ENCODE measurements at regions not wholly inside any gene's neighbourhood (a gene's known extent, or its start where the extent isn't known, plus 50 kb on each side); places are given as distances from the start of the nearest gene placed in this dataset.

GRCh38 chr2:41909584-41909983, 138.2 kb upstream of the PKDCC start:
- no peak for DNase-seq (ENCODE audit: low spot score)
- in situ Hi-C loops (cut with MboI; ENCODE audit: low sequenced_read_pairs, unreplicated experiment) = no loop called here
- TF ChIP-seq, protein P1, sequence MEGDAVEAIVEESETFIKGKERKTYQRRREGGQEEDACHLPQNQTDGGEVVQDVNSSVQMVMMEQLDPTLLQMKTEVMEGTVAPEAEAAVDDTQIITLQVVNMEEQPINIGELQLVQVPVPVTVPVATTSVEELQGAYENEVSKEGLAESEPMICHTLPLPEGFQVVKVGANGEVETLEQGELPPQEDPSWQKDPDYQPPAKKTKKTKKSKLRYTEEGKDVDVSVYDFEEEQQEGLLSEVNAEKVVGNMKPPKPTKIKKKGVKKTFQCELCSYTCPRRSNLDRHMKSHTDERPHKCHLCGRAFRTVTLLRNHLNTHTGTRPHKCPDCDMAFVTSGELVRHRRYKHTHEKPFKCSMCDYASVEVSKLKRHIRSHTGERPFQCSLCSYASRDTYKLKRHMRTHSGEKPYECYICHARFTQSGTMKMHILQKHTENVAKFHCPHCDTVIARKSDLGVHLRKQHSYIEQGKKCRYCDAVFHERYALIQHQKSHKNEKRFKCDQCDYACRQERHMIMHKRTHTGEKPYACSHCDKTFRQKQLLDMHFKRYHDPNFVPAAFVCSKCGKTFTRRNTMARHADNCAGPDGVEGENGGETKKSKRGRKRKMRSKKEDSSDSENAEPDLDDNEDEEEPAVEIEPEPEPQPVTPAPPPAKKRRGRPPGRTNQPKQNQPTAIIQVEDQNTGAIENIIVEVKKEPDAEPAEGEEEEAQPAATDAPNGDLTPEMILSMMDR (IDR thresholded peaks at IDR 0.05; ENCODE audit: borderline replicate concordance, control extremely low read depth, extremely low read depth, insufficient read depth, missing control alignments) = no peak

DNA sequence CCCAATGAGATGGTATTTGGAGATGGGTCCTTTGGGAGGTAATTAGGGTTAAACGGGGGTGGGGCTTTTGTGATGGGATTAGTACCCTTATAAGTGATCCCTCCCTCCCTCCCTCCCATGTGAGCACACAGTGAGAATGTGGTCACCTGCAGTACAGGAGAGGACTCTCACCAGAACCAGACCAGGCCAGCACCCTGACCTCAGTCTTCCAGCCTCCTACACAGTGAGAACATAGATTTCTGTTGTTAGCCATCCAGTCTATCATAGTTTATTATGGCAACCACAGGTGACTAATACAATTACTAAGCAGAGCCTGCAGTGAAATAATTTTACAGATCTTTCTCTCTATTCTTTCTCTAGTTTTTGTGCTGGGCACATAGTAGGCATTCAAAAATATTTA, 137.7 kb upstream of the PKDCC start:
- TF ChIP-seq, protein P1 (IDR thresholded peaks at IDR 0.05; ENCODE audit: borderline replicate concordance, control extremely low read depth, extremely low read depth, insufficient read depth, missing control alignments) = no peak
- no peak for DNase-seq (ENCODE audit: low spot score)
- in situ Hi-C loops (cut with MboI; ENCODE audit: low sequenced_read_pairs, unreplicated experiment) = no loop called here

DNA sequence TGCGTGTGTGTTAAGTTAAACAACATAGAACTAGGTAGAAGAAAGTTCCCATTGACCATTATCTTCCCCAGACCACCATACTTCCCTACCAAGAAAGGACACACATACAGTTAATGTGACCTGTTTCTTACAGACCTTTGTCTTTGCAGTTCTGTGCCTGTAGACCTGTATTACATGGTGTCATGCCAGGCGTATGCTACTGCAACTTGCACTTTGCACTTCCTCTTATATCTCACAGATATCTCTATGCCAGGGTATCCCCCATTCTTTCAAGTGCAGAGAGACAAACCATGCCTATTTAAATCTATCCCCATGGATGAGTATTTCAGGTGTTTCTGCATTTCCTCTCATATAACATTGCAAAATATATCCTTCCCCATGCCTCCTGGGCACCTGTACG, 136.8 kb upstream of the PKDCC start:
- no peak for DNase-seq (ENCODE audit: low spot score)
- TF ChIP-seq, protein P1 (IDR thresholded peaks at IDR 0.05; ENCODE audit: borderline replicate concordance, control extremely low read depth, extremely low read depth, insufficient read depth, missing control alignments) = no peak
- in situ Hi-C loops (cut with MboI; ENCODE audit: low sequenced_read_pairs, unreplicated experiment) = no loop called here

DNA sequence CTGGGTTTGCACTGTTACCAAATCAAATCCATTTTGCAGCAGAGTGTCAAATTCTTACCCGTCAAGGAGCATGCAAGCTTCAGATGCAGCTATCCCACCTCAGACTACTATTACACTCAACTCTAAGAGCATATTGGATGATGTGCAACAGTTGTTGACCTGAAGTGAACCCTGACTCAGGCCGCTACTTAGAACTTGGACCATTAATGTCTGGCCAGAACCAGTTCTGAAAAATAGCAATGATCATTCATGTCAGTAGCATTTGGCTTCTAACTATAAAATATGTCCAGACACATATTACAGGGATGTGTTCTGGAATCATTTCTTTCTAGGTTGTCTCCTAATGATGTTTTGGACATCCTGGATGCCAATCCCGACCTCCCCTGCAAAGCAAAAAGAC, 135.5 kb upstream of the PKDCC start:
- in situ Hi-C loops (cut with MboI; ENCODE audit: low sequenced_read_pairs, unreplicated experiment) = no loop called here
- no peak for DNase-seq (ENCODE audit: low spot score)
- TF ChIP-seq, protein P1 (IDR thresholded peaks at IDR 0.05; ENCODE audit: borderline replicate concordance, control extremely low read depth, extremely low read depth, insufficient read depth, missing control alignments) = no peak

DNA sequence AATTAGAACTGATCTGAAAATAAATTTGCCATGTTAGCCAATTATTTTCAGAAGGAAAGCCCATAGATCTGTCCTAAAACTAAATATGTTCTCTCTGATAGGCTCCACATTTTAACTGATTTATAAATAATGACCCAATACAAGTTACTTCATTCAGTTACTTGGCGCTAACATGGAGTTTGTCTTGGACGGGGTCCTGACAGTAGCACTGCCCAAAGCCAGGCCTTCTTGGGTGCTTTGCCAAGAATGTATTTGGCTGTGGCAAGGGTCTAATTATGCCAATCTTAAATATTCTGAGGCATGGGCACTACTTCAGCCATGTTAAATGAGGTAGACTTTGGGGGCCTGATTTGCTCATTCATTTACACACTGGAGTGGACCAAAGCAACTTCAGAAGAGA, 135.0 kb upstream of the PKDCC start:
- in situ Hi-C loops (cut with MboI; ENCODE audit: low sequenced_read_pairs, unreplicated experiment) = no loop called here
- DNase-seq (ENCODE audit: low spot score) = no peak

DNA sequence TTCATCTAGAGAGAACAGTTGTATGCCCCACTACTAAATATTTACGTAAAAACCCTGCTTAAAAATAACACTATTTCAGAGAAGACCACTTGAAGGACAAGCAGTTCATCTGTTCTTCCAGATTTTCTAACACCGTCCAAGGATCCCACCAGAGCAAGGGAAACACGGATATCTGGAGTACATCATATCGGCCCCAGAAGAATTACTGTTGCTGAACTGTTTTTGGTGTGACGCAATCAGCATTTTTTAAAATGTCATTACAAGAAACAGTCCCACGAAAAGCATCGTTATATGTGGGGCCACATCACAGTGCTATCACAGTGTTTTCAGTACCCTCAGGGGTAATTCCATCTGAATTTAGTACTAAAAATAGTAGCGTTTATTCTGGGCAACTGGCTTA, 134.5 kb upstream of the PKDCC start:
- TF ChIP-seq, protein P1 (IDR thresholded peaks at IDR 0.05; ENCODE audit: borderline replicate concordance, control extremely low read depth, extremely low read depth, insufficient read depth, missing control alignments) = no peak
- in situ Hi-C loops (cut with MboI; ENCODE audit: low sequenced_read_pairs, unreplicated experiment) = no loop called here
- no peak for DNase-seq (ENCODE audit: low spot score)

More for the DNA sequence above, 135.0 kb upstream of the PKDCC start:
- TF ChIP-seq, protein P1 (IDR thresholded peaks at IDR 0.05; ENCODE audit: borderline replicate concordance, control extremely low read depth, extremely low read depth, insufficient read depth, missing control alignments) = no peak

Measured in GM13976 (cell line).